ENCODE measurements at regions not wholly inside any gene's neighbourhood (a gene's known extent, or its start where the extent isn't known, plus 50 kb on each side); places are given as distances from the start of the nearest gene placed in this dataset.

DNA sequence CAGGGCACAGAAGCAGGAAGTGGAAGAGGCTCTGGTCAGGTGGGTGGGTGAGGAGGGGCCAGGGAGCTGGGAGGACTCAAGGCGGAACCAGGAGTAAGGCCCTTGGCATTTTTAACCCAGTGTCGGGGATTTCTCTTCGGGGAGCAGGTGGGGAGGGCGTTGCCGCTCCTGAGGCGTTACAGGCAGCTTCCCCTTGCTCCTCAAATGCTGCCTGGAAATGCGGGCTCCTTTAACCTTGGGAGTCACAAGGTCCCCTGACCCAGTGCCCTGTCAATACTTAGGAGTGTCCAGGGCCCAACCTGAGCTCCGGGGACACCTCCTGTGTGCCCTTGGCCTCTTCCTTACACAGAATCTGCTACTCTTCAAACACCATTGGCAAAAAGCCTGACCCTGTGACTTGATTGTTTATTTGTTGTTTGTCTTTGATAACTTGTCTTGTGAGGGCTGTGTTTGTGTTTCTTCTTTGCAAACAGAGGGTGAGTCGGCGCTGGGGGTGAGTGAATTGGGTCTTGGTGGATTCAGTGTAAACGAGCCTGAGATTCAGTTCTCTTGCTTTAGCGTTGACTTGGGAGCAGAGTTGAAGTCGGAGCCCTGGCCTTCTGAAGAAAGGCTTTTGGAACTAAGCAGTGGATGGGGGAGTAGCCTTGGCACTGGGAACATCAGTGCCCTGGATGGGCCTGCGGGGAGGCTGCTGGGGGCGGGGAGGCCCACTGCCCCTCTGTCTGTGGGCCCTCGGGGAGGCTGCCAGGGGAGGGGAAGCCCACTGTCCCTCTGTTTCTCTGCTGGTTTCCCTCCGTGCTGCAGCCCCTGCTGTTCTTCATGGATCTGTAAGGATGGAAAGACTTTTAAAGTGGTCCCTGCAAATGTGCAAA lies 300.7 kb upstream of the IRX4 start:
- Histone ChIP-seq H3K9me3 (ENCODE audit: control insufficient read depth, low read length) (no peaks in the 10 kb centered on the region), H3K36me3 (ENCODE audit: control insufficient read depth, insufficient read depth, low read length) (no peaks in the 10 kb centered on the region), H3K4me3 (ENCODE audit: extremely low read depth, insufficient read depth, low read length, poor library complexity, severe bottlenecking) (no peak overlapping the region), H3K27ac (ENCODE audit: low read depth, low read length, severe bottlenecking) (no peak overlapping the region), H3K4me1 (ENCODE audit: control insufficient read depth, insufficient read depth, low read length, poor library complexity, severe bottlenecking) (peaks cover 4% of the 10 kb centered on the region)
- 84 to 89% methylated on average over 15 of the region's 17 CpGs for whole genome bisulfite sequencing, 2 experiments (ENCODE audit: insufficient coverage in 2 of 2)

DNA sequence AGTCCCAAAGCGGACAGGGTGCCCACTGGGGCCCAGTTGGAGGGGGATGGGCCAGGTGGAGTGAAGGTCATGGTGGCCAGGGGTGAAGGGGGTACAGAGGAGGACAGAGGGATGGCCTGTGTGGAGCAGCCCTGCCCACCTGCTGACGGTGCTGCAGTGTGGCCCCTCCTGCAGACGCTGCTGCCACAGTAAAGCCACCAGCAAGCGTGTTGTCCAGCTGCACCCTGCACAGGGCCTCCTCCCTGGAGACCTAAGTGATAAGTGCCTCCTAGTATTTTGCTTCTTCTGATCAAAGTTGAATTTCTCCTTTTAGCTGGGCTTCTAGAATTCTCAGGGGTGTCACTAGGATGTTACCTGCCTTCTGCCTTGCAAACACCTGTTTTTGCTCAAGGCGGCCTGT lies 299.3 kb upstream of the IRX4 start:
- WGBS, 2 experiments (ENCODE audit: insufficient coverage in 2 of 2): 86 to 94% methylated on average over 5 of the region's 5 CpGs
- H3K9me3 ChIP-seq (ENCODE audit: control insufficient read depth, low read length): no peaks in the 10 kb centered on the region
- no peak overlapping the region for H3K27ac ChIP-seq (ENCODE audit: low read depth, low read length, severe bottlenecking)
- peaks cover 4% of the 10 kb centered on the region for H3K4me1 ChIP-seq (ENCODE audit: control insufficient read depth, insufficient read depth, low read length, poor library complexity, severe bottlenecking)
- no peaks in the 10 kb centered on the region for H3K36me3 ChIP-seq (ENCODE audit: control insufficient read depth, insufficient read depth, low read length)
- no peak overlapping the region for H3K4me3 ChIP-seq (ENCODE audit: extremely low read depth, insufficient read depth, low read length, poor library complexity, severe bottlenecking)

DNA sequence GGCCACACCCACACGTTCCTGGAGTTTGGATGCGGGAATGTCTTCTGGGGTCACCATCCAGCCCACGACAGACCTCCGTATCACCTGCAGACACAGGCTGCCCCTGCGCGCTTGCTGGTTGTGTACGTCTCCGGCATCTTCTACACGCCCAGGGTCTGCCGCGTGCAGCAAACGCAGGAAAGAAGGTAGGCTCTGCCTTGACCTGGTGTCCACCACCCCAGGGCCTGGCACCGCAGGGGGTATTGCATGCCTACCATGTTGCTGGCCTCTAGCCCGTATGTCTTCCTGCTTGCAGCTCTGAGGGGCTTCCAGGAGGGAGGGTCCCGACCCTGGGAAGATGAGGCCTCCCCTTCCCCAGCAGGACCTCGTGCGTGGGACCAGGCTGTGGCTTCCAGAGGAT lies 298.8 kb upstream of the IRX4 start:
- 92 to 95% methylated on average over 14 to 17 of the region's 17 CpGs for WGBS, 2 experiments (ENCODE audit: insufficient coverage in 2 of 2)
- no peak overlapping the region for H3K4me3 ChIP-seq (ENCODE audit: extremely low read depth, insufficient read depth, low read length, poor library complexity, severe bottlenecking)
- peaks cover 4% of the 10 kb centered on the region for H3K4me1 ChIP-seq (ENCODE audit: control insufficient read depth, insufficient read depth, low read length, poor library complexity, severe bottlenecking)

DNA sequence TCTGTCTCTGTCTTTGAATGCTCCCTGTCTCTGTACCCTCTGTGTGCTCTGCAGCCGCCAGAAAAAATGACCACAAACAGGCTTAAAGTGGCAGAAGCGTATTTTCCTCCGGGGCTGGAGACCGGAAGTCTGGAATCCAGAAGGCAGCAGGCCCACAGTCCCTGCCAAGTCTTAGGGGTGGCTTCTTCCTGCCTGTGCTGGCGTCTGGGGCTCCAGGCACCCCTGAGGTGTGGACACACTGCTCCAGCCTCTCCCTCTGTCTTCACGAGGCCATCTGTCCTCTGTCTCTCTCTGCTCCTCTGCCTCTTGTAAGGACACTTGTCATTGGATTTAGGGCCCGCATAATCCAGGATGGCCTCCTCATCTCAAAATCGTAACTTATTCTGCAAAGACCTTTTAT lies 298.4 kb upstream of the IRX4 start:
- Histone ChIP-seq H3K4me1 (ENCODE audit: control insufficient read depth, insufficient read depth, low read length, poor library complexity, severe bottlenecking) (peaks cover 4% of the 10 kb centered on the region), H3K27ac (ENCODE audit: low read depth, low read length, severe bottlenecking) (no peak overlapping the region), H3K9me3 (ENCODE audit: control insufficient read depth, low read length) (no peaks in the 10 kb centered on the region), H3K36me3 (ENCODE audit: control insufficient read depth, insufficient read depth, low read length) (no peaks in the 10 kb centered on the region), H3K4me3 (ENCODE audit: extremely low read depth, insufficient read depth, low read length, poor library complexity, severe bottlenecking) (no peak overlapping the region)
- 88 to 91% methylated on average over 8 of the region's 8 CpGs for WGBS, 2 experiments (ENCODE audit: insufficient coverage in 2 of 2)

More for the DNA sequence above, 298.8 kb upstream of the IRX4 start:
- H3K27ac ChIP-seq (ENCODE audit: low read depth, low read length, severe bottlenecking): no peak overlapping the region
- H3K9me3 ChIP-seq (ENCODE audit: control insufficient read depth, low read length): no peaks in the 10 kb centered on the region
- H3K36me3 ChIP-seq (ENCODE audit: control insufficient read depth, insufficient read depth, low read length): no peaks in the 10 kb centered on the region

DNA sequence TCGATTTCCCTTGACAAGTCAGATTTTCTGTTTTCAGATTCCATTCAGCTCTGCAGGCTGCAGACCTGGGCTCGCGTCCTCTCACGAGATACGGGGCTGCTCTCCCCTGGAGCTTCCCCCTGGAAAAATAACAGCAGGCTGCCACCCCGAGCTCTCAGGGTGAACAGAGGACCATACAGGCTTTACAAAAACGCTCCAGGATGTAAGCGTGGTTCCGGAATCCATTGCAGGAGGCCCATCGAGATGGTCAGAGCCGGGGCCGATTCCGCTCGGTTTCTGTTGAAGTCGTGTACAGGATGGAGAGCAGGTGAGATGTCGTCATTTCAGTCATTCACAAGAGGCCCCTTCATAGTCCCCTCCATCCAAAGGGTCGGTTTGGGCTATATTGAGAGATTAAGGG lies 297.7 kb upstream of the IRX4 start:
- Histone ChIP-seq H3K4me3 (ENCODE audit: extremely low read depth, insufficient read depth, low read length, poor library complexity, severe bottlenecking) (no peak overlapping the region), H3K27ac (ENCODE audit: low read depth, low read length, severe bottlenecking) (no peak overlapping the region), H3K9me3 (ENCODE audit: control insufficient read depth, low read length) (no peaks in the 10 kb centered on the region), H3K4me1 (ENCODE audit: control insufficient read depth, insufficient read depth, low read length, poor library complexity, severe bottlenecking) (peaks cover 4% of the 10 kb centered on the region), H3K36me3 (ENCODE audit: control insufficient read depth, insufficient read depth, low read length) (no peaks in the 10 kb centered on the region)
- 92 to 98% methylated on average over 9 to 13 of the region's 17 CpGs for WGBS, 2 experiments (ENCODE audit: insufficient coverage in 2 of 2)

DNA sequence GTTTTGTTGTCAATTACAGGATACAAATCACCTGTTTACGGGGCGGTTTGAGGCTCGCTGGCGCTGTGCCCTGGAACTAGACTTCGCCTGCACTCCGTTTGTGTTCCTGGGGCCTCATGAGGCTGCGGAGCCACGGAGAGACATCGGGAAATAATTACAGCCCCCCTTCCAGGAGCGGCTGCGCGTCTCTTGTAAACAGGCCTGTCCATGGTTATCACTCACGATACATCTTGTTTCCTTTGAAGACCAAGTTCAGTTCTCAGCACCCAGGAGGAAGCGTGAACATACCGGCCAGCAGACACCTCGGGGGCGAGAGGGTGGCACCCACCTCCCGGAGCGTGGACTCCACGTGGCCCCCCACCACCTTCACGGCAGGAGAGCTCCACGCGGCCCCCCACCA lies 297.1 kb upstream of the IRX4 start:
- Histone ChIP-seq H3K4me3 (ENCODE audit: extremely low read depth, insufficient read depth, low read length, poor library complexity, severe bottlenecking) (no peak overlapping the region), H3K36me3 (ENCODE audit: control insufficient read depth, insufficient read depth, low read length) (no peaks in the 10 kb centered on the region), H3K27ac (ENCODE audit: low read depth, low read length, severe bottlenecking) (no peak overlapping the region), H3K4me1 (ENCODE audit: control insufficient read depth, insufficient read depth, low read length, poor library complexity, severe bottlenecking) (peaks cover 4% of the 10 kb centered on the region), H3K9me3 (ENCODE audit: control insufficient read depth, low read length) (no peaks in the 10 kb centered on the region)
- 92 to 95% methylated on average over 19 to 20 of the region's 23 CpGs for WGBS, 2 experiments (ENCODE audit: insufficient coverage in 2 of 2)

DNA sequence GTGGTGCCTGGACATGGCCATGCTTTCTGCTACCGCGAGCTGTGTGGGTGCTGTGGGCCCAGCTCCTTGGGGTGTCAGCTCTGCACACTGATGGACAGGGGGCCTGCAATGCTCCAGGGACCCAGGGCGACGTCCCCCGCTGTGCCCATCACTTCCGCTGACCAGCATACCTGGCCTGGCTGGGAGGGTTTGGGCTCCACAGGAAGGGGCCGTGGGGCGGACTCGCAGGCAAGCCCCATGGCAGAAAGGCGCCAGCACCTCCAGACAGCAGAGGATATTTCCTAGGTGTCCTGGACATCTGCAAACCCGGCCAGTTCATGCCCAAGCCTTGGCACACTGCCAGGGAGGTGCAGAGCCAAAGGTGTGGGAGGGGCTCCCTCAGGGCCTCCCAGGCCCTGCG lies 295.8 kb upstream of the IRX4 start:
- Histone ChIP-seq H3K27ac (ENCODE audit: low read depth, low read length, severe bottlenecking) (no peak overlapping the region), H3K4me3 (ENCODE audit: extremely low read depth, insufficient read depth, low read length, poor library complexity, severe bottlenecking) (no peak overlapping the region), H3K9me3 (ENCODE audit: control insufficient read depth, low read length) (no peaks in the 10 kb centered on the region), H3K36me3 (ENCODE audit: control insufficient read depth, insufficient read depth, low read length) (no peaks in the 10 kb centered on the region), H3K4me1 (ENCODE audit: control insufficient read depth, insufficient read depth, low read length, poor library complexity, severe bottlenecking) (no peaks in the 10 kb centered on the region)
- 91 to 98% methylated on average over 10 to 11 of the region's 12 CpGs for WGBS, 2 experiments (ENCODE audit: insufficient coverage in 2 of 2)

DNA sequence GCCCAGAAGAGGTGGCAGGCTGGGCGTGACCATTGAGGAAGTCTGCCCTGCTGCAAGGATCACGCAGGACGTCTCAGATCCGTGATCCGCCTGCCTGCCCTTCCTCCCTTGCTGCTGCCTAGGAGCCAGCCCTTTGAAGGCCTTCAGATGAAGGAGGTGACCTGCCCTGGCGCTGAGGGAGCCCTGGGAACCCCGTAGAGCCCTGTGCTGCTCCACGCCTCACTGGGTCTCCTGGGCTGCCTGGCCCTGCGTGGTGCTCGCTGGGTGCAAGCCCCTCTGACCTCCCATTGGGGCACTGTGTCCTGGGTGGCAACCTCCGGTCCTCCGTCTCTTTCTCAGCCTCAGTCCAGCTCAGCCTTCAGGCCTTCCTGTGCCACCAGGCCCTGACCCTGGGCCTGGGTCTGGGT lies 295.3 kb upstream of the IRX4 start:
- no peaks in the 10 kb centered on the region for H3K4me1 ChIP-seq (ENCODE audit: control insufficient read depth, insufficient read depth, low read length, poor library complexity, severe bottlenecking)
- H3K27ac ChIP-seq (ENCODE audit: low read depth, low read length, severe bottlenecking): no peak overlapping the region
- WGBS, 2 experiments (ENCODE audit: insufficient coverage in 2 of 2): 94 to 96% methylated on average over 11 to 12 of the region's 12 CpGs
- H3K4me3 ChIP-seq (ENCODE audit: extremely low read depth, insufficient read depth, low read length, poor library complexity, severe bottlenecking): no peak overlapping the region
- H3K36me3 ChIP-seq (ENCODE audit: control insufficient read depth, insufficient read depth, low read length): no peaks in the 10 kb centered on the region
- no peaks in the 10 kb centered on the region for H3K9me3 ChIP-seq (ENCODE audit: control insufficient read depth, low read length)

DNA sequence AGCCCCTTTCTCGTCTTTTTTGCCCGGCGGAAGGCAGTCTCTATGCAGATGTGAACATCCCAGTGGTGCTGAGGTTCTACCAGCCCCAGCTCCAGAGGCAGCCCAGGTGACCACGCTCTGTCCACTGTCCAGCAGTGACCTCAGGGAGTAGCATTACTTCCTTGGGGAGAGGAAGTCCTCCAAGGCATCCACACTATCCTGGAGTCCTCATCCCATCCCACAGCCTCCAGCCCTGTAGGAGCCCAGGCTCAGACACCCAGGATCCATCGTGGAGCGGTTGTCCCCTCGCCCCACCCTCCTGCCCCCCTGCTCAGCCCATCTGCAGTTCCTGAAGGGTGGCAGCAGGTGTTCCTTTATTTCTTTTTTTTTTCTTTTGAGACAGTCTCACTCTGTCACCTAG lies 294.5 kb upstream of the IRX4 start:
- WGBS, 2 experiments (ENCODE audit: insufficient coverage in 2 of 2): 81 to 92% methylated on average over 3 to 7 of the region's 7 CpGs
- Histone ChIP-seq H3K4me3 (ENCODE audit: extremely low read depth, insufficient read depth, low read length, poor library complexity, severe bottlenecking) (no peak overlapping the region), H3K36me3 (ENCODE audit: control insufficient read depth, insufficient read depth, low read length) (no peaks in the 10 kb centered on the region), H3K4me1 (ENCODE audit: control insufficient read depth, insufficient read depth, low read length, poor library complexity, severe bottlenecking) (no peaks in the 10 kb centered on the region), H3K9me3 (ENCODE audit: control insufficient read depth, low read length) (no peaks in the 10 kb centered on the region), H3K27ac (ENCODE audit: low read depth, low read length, severe bottlenecking) (no peak overlapping the region)

DNA sequence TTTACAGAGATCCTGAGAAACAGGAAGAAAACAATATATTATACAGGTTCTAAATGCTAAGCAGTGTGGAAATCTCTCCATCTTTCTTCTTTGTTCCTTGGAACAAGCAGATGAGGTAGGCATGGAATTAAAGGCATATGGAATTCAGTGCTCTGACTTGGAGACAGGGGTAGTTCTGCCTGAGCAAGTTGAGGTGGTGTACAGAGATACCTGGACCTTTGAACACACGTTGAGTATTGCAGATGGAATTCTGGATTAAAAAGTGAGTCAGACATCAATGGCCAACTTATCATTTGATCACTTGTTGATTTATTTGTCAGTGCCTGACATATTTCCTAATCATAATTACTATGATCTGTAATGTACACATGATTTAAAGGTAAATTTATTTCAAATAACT lies 293.9 kb upstream of the IRX4 start:
- WGBS, 2 experiments (ENCODE audit: insufficient coverage in 2 of 2): no CpG with 5 or more reads among the region's 1 CpG
- Histone ChIP-seq H3K4me1 (ENCODE audit: control insufficient read depth, insufficient read depth, low read length, poor library complexity, severe bottlenecking) (no peaks in the 10 kb centered on the region), H3K4me3 (ENCODE audit: extremely low read depth, insufficient read depth, low read length, poor library complexity, severe bottlenecking) (no peak overlapping the region), H3K9me3 (ENCODE audit: control insufficient read depth, low read length) (no peaks in the 10 kb centered on the region), H3K36me3 (ENCODE audit: control insufficient read depth, insufficient read depth, low read length) (no peaks in the 10 kb centered on the region), H3K27ac (ENCODE audit: low read depth, low read length, severe bottlenecking) (no peak overlapping the region)

DNA sequence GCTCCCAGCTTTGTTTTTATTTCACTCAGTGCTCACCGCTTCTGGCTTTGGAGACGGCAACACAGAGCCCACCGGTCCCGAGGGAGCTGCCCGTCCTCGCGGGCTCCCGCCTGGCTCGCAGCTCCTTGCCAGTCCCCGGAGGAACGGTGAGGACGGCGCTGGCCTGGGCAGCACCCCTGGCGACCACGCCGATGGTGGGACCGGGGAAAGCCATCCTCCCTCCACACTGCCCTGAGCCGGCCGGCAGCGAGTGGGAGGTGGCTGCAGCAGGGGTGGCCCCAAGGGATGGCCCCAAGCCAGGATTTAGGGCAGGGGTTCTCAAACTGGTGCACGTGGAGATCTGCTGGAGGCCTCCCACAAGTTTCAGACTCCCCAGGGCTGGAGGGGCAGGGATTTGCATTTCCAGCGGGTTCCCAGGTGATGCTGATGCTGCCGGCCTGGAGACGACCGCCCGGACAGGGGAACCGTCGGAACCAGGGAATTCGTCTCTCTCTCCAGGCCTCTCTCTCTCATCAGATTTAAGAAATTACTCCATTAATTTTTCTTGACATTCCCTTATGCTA lies 293.2 kb upstream of the IRX4 start:
- Histone ChIP-seq H3K4me1 (ENCODE audit: control insufficient read depth, insufficient read depth, low read length, poor library complexity, severe bottlenecking) (no peaks in the 10 kb centered on the region), H3K36me3 (ENCODE audit: control insufficient read depth, insufficient read depth, low read length) (no peaks in the 10 kb centered on the region), H3K4me3 (ENCODE audit: extremely low read depth, insufficient read depth, low read length, poor library complexity, severe bottlenecking) (no peak overlapping the region), H3K27ac (ENCODE audit: low read depth, low read length, severe bottlenecking) (no peak overlapping the region), H3K9me3 (ENCODE audit: control insufficient read depth, low read length) (no peaks in the 10 kb centered on the region)
- 84 to 92% methylated on average over 16 to 21 of the region's 29 CpGs for WGBS, 2 experiments (ENCODE audit: insufficient coverage in 2 of 2)
